WTC11 (cell line): ENCODE measurements at regions not wholly inside any gene's neighbourhood (a gene's known extent, or its start where the extent isn't known, plus 50 kb on each side); places are given as distances from the start of the nearest gene placed in this dataset.

Experiments used
- ATAC-seq: fragments of 200-7000 bp; cut with Tn5 transposase; 2 replicates; pipeline ENCODE4 v1.10.0; 2021; ENCODE audit warnings: mild to moderate bottlenecking, moderate library complexity
- CTCF ChIA-PET: fragments of 300-600 bp; sonication (Branson Sonifier 250); formaldehyde crosslinking; loops from one replicate; lab custom pipeline; 2021; ENCODE audit warnings: antibody characterized with exemption; lab: Charles Lee
- POLR2A ChIA-PET: fragments of 350-600 bp; sonication (Branson Sonifier 250); formaldehyde crosslinking; loops from one replicate; lab custom pipeline; 2021; ENCODE audit warnings: antibody characterized with exemption; lab: Charles Lee
- DNase-seq: peaks from one replicate; pipeline ENCODE4 v3.0.0; 2021; ENCODE audit warnings: low spot score
- H3K27ac Mint-ChIP-seq: 2 replicates; pipeline ENCODE4 v1.8.0; 2021; ENCODE audit warnings: mixed read lengths
- H3K27me3 Mint-ChIP-seq: 2 replicates; pipeline ENCODE4 v1.8.0; 2021; ENCODE audit warnings: low read depth, mild to moderate bottlenecking, moderate library complexity, mixed read lengths
- H3K36me3 Mint-ChIP-seq: 2 replicates; pipeline ENCODE4 v1.8.0; 2021; ENCODE audit warnings: mixed read lengths
- H3K4me1 Mint-ChIP-seq: 2 replicates; pipeline ENCODE4 v1.8.0; 2022; ENCODE audit warnings: mixed read lengths
- H3K4me3 Mint-ChIP-seq: 2 replicates; pipeline ENCODE4 v1.8.0; 2021; ENCODE audit warnings: mild to moderate bottlenecking, moderate library complexity, mixed read lengths
- H3K9me3 Mint-ChIP-seq: 2 replicates; pipeline ENCODE4 v1.8.0; 2021; ENCODE audit warnings: mixed read lengths
- CREM ChIP-seq: sonication (generic); formaldehyde crosslinking; IDR thresholded peaks from 2 replicates; pipeline ENCODE4 v1.8.1; 2022; ENCODE audit warnings: mild to moderate bottlenecking, missing genetic modification reagents, moderate library complexity
- ETV6 ChIP-seq: sonication (generic); formaldehyde crosslinking; IDR thresholded peaks from 2 replicates; pipeline ENCODE4 v1.8.1; 2022; ENCODE audit warnings: mild to moderate bottlenecking, missing genetic modification reagents
- FOXP1 ChIP-seq: sonication (generic); formaldehyde crosslinking; IDR thresholded peaks from 2 replicates; pipeline ENCODE4 v1.8.0; 2022; ENCODE audit warnings: missing genetic modification reagents, mild to moderate bottlenecking, moderate library complexity, borderline replicate concordance
- SMAD3 ChIP-seq: sonication (generic); formaldehyde crosslinking; IDR thresholded peaks from 2 replicates; pipeline ENCODE4 v1.8.0; 2022; ENCODE audit warnings: missing genetic modification reagents, mild to moderate bottlenecking, borderline replicate concordance
- TEAD1 ChIP-seq: sonication (generic); formaldehyde crosslinking; IDR thresholded peaks from 2 replicates; pipeline ENCODE4 v1.8.0; 2022; ENCODE audit warnings: mild to moderate bottlenecking, missing genetic modification reagents
- ZNF416 ChIP-seq: fragments of 250-450 bp; sonication (Bioruptor Pico); IDR thresholded peaks from 2 replicates; pipeline ENCODE4 v1.9.0; 2021; ENCODE audit warnings: mild to moderate bottlenecking, inconsistent platforms
- ZNF425 ChIP-seq: fragments of 250-450 bp; sonication (Bioruptor Pico); conservative IDR thresholded peaks from 2 replicates; pipeline ENCODE4 v1.9.0; 2021; ENCODE audit warnings: mild to moderate bottlenecking
- ZNF532 ChIP-seq: fragments of 250-450 bp; sonication (Bioruptor Pico); IDR thresholded peaks from 2 replicates; pipeline ENCODE4 v1.9.0; 2021; ENCODE audit warnings: mild to moderate bottlenecking, borderline replicate concordance
- ZNF671 ChIP-seq: fragments of 250-450 bp; sonication (Bioruptor Pico); IDR thresholded peaks from 2 replicates; pipeline ENCODE4 v1.8.0; 2021; ENCODE audit warnings: mild to moderate bottlenecking
- TF ChIP-seq, protein P1 (sequence below): sonication (generic); formaldehyde crosslinking; IDR thresholded peaks from 2 replicates; pipeline ENCODE4 v1.8.0; 2022; ENCODE audit warnings: missing genetic modification reagents
- TF ChIP-seq, protein P2 (sequence below): sonication (generic); formaldehyde crosslinking; conservative IDR thresholded peaks from 2 replicates; pipeline ENCODE4 v1.8.1; 2023; ENCODE audit warnings: mild to moderate bottlenecking, low read depth, missing genetic modification reagents, moderate library complexity
- TF ChIP-seq, protein P3 (sequence below): sonication (generic); formaldehyde crosslinking; IDR thresholded peaks from 2 replicates; pipeline ENCODE4 v1.8.0; 2023; ENCODE audit warnings: missing genetic modification reagents, mild to moderate bottlenecking, borderline replicate concordance
- TF ChIP-seq, protein P4 (sequence below): sonication (generic); formaldehyde crosslinking; IDR thresholded peaks from 2 replicates; pipeline ENCODE4 v1.8.0; 2023; ENCODE audit warnings: mild to moderate bottlenecking, missing genetic modification reagents
- TF ChIP-seq, protein P5 (sequence below): fragments of 250-450 bp; sonication (Bioruptor Pico); IDR thresholded peaks from 2 replicates; pipeline ENCODE4 v1.9.0; 2021; ENCODE audit warnings: mild to moderate bottlenecking

DNA sequence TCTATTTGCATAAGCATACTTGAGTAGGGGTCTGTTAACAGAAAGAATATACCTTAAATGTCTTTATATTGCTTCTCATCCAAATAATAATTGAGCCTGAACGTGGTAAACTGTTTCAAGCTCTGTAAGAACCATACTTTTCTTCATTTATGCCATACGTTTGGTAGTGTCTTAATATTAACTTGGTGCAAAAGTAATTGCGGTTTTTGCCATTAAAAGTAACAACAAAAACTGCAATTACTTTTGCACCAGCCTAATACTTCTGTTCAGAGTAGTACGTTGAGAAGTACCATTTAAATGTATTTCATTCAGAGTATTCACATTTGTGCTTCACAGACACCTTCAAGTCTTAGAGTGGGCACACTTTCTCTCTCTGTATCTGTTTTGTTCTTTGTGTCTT, 60.5 kb downstream of the DDIT4L start:
- peaks cover 28% of the 10 kb centered on the region for H3K9me3 Mint-ChIP-seq
- ATAC-seq: no peak
- H3K4me1 Mint-ChIP-seq: no peaks in the 10 kb centered on the region
- TF ChIP-seq ZNF671 (CRISPR knock-in tag): no peak
- TF ChIP-seq, protein P1, sequence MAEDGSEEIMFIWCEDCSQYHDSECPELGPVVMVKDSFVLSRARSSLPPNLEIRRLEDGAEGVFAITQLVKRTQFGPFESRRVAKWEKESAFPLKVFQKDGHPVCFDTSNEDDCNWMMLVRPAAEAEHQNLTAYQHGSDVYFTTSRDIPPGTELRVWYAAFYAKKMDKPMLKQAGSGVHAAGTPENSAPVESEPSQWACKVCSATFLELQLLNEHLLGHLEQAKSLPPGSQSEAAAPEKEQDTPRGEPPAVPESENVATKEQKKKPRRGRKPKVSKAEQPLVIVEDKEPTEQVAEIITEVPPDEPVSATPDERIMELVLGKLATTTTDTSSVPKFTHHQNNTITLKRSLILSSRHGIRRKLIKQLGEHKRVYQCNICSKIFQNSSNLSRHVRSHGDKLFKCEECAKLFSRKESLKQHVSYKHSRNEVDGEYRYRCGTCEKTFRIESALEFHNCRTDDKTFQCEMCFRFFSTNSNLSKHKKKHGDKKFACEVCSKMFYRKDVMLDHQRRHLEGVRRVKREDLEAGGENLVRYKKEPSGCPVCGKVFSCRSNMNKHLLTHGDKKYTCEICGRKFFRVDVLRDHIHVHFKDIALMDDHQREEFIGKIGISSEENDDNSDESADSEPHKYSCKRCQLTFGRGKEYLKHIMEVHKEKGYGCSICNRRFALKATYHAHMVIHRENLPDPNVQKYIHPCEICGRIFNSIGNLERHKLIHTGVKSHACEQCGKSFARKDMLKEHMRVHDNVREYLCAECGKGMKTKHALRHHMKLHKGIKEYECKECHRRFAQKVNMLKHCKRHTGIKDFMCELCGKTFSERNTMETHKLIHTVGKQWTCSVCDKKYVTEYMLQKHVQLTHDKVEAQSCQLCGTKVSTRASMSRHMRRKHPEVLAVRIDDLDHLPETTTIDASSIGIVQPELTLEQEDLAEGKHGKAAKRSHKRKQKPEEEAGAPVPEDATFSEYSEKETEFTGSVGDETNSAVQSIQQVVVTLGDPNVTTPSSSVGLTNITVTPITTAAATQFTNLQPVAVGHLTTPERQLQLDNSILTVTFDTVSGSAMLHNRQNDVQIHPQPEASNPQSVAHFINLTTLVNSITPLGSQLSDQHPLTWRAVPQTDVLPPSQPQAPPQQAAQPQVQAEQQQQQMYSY (CRISPR knock-in tag): no peak
- no peak for TF ChIP-seq ZNF532
- no peak for TF ChIP-seq FOXP1 (CRISPR knock-in tag)
- TF ChIP-seq, protein P2, sequence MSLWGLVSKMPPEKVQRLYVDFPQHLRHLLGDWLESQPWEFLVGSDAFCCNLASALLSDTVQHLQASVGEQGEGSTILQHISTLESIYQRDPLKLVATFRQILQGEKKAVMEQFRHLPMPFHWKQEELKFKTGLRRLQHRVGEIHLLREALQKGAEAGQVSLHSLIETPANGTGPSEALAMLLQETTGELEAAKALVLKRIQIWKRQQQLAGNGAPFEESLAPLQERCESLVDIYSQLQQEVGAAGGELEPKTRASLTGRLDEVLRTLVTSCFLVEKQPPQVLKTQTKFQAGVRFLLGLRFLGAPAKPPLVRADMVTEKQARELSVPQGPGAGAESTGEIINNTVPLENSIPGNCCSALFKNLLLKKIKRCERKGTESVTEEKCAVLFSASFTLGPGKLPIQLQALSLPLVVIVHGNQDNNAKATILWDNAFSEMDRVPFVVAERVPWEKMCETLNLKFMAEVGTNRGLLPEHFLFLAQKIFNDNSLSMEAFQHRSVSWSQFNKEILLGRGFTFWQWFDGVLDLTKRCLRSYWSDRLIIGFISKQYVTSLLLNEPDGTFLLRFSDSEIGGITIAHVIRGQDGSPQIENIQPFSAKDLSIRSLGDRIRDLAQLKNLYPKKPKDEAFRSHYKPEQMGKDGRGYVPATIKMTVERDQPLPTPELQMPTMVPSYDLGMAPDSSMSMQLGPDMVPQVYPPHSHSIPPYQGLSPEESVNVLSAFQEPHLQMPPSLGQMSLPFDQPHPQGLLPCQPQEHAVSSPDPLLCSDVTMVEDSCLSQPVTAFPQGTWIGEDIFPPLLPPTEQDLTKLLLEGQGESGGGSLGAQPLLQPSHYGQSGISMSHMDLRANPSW (CRISPR knock-in tag): no peak
- TF ChIP-seq, protein P3, sequence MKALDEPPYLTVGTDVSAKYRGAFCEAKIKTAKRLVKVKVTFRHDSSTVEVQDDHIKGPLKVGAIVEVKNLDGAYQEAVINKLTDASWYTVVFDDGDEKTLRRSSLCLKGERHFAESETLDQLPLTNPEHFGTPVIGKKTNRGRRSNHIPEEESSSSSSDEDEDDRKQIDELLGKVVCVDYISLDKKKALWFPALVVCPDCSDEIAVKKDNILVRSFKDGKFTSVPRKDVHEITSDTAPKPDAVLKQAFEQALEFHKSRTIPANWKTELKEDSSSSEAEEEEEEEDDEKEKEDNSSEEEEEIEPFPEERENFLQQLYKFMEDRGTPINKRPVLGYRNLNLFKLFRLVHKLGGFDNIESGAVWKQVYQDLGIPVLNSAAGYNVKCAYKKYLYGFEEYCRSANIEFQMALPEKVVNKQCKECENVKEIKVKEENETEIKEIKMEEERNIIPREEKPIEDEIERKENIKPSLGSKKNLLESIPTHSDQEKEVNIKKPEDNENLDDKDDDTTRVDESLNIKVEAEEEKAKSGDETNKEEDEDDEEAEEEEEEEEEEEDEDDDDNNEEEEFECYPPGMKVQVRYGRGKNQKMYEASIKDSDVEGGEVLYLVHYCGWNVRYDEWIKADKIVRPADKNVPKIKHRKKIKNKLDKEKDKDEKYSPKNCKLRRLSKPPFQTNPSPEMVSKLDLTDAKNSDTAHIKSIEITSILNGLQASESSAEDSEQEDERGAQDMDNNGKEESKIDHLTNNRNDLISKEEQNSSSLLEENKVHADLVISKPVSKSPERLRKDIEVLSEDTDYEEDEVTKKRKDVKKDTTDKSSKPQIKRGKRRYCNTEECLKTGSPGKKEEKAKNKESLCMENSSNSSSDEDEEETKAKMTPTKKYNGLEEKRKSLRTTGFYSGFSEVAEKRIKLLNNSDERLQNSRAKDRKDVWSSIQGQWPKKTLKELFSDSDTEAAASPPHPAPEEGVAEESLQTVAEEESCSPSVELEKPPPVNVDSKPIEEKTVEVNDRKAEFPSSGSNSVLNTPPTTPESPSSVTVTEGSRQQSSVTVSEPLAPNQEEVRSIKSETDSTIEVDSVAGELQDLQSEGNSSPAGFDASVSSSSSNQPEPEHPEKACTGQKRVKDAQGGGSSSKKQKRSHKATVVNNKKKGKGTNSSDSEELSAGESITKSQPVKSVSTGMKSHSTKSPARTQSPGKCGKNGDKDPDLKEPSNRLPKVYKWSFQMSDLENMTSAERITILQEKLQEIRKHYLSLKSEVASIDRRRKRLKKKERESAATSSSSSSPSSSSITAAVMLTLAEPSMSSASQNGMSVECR: no peak
- no peak for TF ChIP-seq TEAD1 (CRISPR knock-in tag)
- no peak for TF ChIP-seq ZNF416 (CRISPR knock-in tag)
- no peak for TF ChIP-seq CREM (CRISPR knock-in tag)
- TF ChIP-seq, protein P4, sequence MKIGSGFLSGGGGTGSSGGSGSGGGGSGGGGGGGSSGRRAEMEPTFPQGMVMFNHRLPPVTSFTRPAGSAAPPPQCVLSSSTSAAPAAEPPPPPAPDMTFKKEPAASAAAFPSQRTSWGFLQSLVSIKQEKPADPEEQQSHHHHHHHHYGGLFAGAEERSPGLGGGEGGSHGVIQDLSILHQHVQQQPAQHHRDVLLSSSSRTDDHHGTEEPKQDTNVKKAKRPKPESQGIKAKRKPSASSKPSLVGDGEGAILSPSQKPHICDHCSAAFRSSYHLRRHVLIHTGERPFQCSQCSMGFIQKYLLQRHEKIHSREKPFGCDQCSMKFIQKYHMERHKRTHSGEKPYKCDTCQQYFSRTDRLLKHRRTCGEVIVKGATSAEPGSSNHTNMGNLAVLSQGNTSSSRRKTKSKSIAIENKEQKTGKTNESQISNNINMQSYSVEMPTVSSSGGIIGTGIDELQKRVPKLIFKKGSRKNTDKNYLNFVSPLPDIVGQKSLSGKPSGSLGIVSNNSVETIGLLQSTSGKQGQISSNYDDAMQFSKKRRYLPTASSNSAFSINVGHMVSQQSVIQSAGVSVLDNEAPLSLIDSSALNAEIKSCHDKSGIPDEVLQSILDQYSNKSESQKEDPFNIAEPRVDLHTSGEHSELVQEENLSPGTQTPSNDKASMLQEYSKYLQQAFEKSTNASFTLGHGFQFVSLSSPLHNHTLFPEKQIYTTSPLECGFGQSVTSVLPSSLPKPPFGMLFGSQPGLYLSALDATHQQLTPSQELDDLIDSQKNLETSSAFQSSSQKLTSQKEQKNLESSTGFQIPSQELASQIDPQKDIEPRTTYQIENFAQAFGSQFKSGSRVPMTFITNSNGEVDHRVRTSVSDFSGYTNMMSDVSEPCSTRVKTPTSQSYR (CRISPR knock-in tag): no peak
- no peak for TF ChIP-seq ZNF425 (CRISPR knock-in tag)
- no peak for TF ChIP-seq ETV6
- TF ChIP-seq, protein P5, sequence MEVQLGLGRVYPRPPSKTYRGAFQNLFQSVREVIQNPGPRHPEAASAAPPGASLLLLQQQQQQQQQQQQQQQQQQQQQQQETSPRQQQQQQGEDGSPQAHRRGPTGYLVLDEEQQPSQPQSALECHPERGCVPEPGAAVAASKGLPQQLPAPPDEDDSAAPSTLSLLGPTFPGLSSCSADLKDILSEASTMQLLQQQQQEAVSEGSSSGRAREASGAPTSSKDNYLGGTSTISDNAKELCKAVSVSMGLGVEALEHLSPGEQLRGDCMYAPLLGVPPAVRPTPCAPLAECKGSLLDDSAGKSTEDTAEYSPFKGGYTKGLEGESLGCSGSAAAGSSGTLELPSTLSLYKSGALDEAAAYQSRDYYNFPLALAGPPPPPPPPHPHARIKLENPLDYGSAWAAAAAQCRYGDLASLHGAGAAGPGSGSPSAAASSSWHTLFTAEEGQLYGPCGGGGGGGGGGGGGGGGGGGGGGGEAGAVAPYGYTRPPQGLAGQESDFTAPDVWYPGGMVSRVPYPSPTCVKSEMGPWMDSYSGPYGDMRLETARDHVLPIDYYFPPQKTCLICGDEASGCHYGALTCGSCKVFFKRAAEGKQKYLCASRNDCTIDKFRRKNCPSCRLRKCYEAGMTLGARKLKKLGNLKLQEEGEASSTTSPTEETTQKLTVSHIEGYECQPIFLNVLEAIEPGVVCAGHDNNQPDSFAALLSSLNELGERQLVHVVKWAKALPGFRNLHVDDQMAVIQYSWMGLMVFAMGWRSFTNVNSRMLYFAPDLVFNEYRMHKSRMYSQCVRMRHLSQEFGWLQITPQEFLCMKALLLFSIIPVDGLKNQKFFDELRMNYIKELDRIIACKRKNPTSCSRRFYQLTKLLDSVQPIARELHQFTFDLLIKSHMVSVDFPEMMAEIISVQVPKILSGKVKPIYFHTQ (CRISPR knock-in tag): no peak
- TF ChIP-seq SMAD3: no peak

More for the DNA sequence above, 60.5 kb downstream of the DDIT4L start:
- no peak for DNase-seq
- no peak overlapping the region for H3K27ac Mint-ChIP-seq
- no peaks in the 10 kb centered on the region for H3K27me3 Mint-ChIP-seq
- ChIA-PET POLR2A (no interaction called here), CTCF (no interaction called here)
- H3K36me3 Mint-ChIP-seq: peaks cover 12% of the 10 kb centered on the region
- H3K4me3 Mint-ChIP-seq: no peak overlapping the region
